Nephron progenitor cell (in vitro differentiated cells): ENCODE measurements at regions not wholly inside any gene's neighbourhood (a gene's known extent, or its start where the extent isn't known, plus 50 kb on each side); places are given as distances from the start of the nearest gene placed in this dataset.

ENCODE experiments used
- DNase-seq: peaks from one replicate; pipeline ENCODE4 v3.0.0; 2021
- H3K27ac Mint-ChIP-seq: 2 replicates; pipeline ENCODE4 v1.8.0; 2021; ENCODE audit warnings: mild to moderate bottlenecking, moderate library complexity, mixed read lengths
- H3K27me3 Mint-ChIP-seq: 2 replicates; pipeline ENCODE4 v1.8.0; 2021; ENCODE audit warnings: mild to moderate bottlenecking, low read depth, mixed read lengths; ENCODE audit not compliant: poor library complexity
- H3K36me3 Mint-ChIP-seq: 2 replicates; pipeline ENCODE4 v1.8.0; 2021; ENCODE audit warnings: low read depth, mixed read lengths
- H3K4me1 Mint-ChIP-seq: 2 replicates; pipeline ENCODE4 v1.8.0; 2021; ENCODE audit warnings: mixed read lengths
- H3K4me3 Mint-ChIP-seq: 2 replicates; pipeline ENCODE4 v1.8.0; 2021; ENCODE audit warnings: mild to moderate bottlenecking, moderate library complexity, mixed read lengths
- H3K9me3 Mint-ChIP-seq: 2 replicates; pipeline ENCODE4 v1.8.0; 2021; ENCODE audit warnings: mild to moderate bottlenecking, moderate library complexity, mixed read lengths
- TF ChIP-seq, protein P1 (sequence below): fragments of 200-600 bp; sonication (generic); IDR thresholded peaks from 2 replicates; pipeline ENCODE4 v1.5.0; 2021; ENCODE audit warnings: antibody characterized with exemption

DNA sequence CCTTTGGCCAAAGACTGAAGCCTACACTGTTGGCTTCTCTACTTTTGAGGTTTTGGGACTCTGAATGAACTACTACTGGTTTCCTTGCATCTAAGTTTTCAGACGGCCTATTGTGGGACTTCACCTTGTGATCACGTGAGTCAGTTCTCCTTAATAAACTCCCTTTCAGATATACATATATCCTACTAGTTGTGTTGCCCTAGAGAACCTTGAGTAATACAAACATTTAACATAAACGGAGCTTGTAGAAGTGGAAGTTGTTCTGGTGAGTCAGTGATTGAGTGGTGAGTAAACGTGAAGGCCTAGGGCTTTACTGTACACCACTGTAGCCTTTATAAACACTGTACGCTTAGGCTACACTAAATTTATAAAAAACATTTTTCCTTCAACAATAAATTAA is 107.2 kb upstream of the CDH2 start:
- Mint-ChIP-seq H3K36me3 (no peaks in the 10 kb centered on the region), H3K27me3 (no peaks in the 10 kb centered on the region)
- TF ChIP-seq, protein P1, sequence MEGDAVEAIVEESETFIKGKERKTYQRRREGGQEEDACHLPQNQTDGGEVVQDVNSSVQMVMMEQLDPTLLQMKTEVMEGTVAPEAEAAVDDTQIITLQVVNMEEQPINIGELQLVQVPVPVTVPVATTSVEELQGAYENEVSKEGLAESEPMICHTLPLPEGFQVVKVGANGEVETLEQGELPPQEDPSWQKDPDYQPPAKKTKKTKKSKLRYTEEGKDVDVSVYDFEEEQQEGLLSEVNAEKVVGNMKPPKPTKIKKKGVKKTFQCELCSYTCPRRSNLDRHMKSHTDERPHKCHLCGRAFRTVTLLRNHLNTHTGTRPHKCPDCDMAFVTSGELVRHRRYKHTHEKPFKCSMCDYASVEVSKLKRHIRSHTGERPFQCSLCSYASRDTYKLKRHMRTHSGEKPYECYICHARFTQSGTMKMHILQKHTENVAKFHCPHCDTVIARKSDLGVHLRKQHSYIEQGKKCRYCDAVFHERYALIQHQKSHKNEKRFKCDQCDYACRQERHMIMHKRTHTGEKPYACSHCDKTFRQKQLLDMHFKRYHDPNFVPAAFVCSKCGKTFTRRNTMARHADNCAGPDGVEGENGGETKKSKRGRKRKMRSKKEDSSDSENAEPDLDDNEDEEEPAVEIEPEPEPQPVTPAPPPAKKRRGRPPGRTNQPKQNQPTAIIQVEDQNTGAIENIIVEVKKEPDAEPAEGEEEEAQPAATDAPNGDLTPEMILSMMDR, result no peak

DNA sequence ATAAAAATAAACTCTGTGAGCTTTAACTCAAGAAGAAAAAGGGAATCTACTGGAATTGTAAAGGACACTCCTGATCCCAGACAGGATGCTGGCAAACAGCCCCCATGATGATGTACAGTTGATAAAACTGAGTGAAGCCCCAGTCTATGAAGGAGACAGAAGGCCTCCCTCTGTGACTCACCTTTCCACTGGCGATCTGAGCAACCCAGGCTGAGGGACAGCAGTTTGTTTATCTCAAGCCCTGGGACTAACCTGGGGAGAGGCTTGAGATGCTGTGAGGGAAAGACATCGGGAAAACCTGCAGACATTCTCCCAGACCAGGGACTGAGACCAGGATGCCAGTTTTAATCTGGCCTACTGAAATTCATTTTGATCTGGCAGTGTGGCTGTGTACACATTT is 104.5 kb upstream of the CDH2 start:
- H3K4me3 Mint-ChIP-seq, result no peak overlapping the region
- H3K36me3 Mint-ChIP-seq, result no peaks in the 10 kb centered on the region
- H3K4me1 Mint-ChIP-seq, result no peaks in the 10 kb centered on the region
- peaks cover 4% of the 10 kb centered on the region for H3K9me3 Mint-ChIP-seq
- H3K27ac Mint-ChIP-seq, result no peak overlapping the region
- no peak for DNase-seq
- no peaks in the 10 kb centered on the region for H3K27me3 Mint-ChIP-seq
- TF ChIP-seq, protein P1, result no peak

More for the DNA sequence above, 107.2 kb upstream of the CDH2 start:
- DNase-seq, result no peak
- no peak overlapping the region for H3K27ac Mint-ChIP-seq
- peaks cover 4% of the 10 kb centered on the region for H3K9me3 Mint-ChIP-seq
- H3K4me1 Mint-ChIP-seq, result no peaks in the 10 kb centered on the region
- no peak overlapping the region for H3K4me3 Mint-ChIP-seq

DNA sequence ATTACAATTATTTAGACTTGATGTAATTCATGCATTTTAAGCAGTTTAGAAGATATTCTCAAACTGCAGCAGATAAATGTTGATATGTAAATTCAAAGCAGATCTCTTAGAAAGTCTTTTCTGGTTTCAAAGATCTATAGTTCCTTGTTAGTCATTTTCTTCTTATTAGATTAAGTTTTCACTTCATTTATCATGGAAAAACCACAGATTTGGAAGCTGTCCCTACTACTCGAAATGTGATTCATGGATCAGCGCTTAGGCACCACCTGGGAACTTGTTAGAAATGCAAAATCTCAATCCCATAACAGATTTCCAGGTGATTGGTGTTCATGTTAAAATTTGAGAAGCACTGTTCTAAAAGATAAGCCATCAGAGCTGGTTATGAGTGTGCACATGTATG is 92.8 kb upstream of the CDH2 start:
- no peak overlapping the region for H3K4me3 Mint-ChIP-seq
- no peaks in the 10 kb centered on the region for H3K36me3 Mint-ChIP-seq
- no peaks in the 10 kb centered on the region for H3K4me1 Mint-ChIP-seq
- TF ChIP-seq, protein P1, result no peak
- H3K27ac Mint-ChIP-seq, result no peak overlapping the region
- peaks cover 8% of the 10 kb centered on the region for H3K9me3 Mint-ChIP-seq
- H3K27me3 Mint-ChIP-seq, result no peaks in the 10 kb centered on the region
- DNase-seq, result no peak

DNA sequence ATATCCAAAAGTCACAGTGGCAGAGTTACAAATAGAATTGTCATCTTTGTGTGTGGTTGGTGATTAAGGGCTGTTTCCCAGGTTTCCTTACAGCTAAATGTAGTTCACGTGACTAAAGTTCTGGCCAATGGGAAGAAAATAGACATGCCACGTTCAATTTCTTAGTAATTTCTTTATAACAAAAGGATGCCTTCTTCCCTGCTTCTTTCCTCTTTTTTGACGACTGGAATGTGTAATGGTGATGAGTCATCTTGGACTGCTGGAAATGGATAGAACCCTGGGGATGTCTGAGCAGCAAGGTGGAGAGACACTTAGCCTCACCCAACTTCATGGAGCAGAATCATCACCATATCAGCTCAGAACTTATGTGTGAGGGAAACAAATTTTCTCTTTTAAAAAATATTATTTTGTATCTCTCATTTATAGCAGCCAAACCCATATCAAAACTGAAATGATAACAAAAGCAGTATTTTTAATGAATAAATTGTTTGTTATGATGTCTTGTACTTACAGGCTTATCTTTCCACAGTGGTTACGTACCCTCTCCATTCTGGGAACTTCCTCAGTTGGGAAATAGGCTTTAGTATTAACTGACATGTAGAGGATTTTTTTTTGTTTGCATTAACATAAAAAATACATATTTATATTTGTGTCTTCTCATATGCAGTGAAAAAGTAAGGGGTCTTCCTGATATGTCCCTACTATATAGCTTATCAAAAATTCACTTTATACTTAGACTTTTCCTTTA is 91.1 kb upstream of the CDH2 start:
- Mint-ChIP-seq H3K36me3 (no peaks in the 10 kb centered on the region), H3K27ac (no peak overlapping the region), H3K4me3 (no peak overlapping the region), H3K4me1 (no peaks in the 10 kb centered on the region), H3K27me3 (no peaks in the 10 kb centered on the region), H3K9me3 (peaks cover 8% of the 10 kb centered on the region)
- TF ChIP-seq, protein P1, result no peak
- no peak for DNase-seq

DNA sequence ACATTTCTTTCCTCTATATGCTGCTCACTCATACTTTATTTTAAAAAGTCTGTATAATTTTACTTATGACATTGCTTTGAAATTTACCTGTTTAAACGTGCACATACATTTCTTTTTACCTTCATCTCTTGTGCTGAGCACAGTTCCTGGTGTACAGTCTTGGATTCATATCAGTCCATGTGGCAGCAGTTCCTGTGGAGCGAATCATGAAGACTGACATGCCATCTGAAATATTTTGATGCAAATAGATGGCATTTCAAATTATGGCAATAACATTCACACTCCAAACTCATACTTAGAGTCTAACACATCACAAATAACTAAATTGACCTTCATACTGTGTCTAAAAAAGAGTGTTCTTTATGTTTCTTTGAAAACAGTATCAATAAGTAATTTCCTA is 90.3 kb upstream of the CDH2 start:
- H3K4me3 Mint-ChIP-seq, result no peak overlapping the region
- H3K27ac Mint-ChIP-seq, result no peak overlapping the region
- H3K36me3 Mint-ChIP-seq, result no peaks in the 10 kb centered on the region
- TF ChIP-seq, protein P1, result no peak
- no peaks in the 10 kb centered on the region for H3K27me3 Mint-ChIP-seq
- peaks cover 8% of the 10 kb centered on the region for H3K9me3 Mint-ChIP-seq
- no peaks in the 10 kb centered on the region for H3K4me1 Mint-ChIP-seq
- no peak for DNase-seq

DNA sequence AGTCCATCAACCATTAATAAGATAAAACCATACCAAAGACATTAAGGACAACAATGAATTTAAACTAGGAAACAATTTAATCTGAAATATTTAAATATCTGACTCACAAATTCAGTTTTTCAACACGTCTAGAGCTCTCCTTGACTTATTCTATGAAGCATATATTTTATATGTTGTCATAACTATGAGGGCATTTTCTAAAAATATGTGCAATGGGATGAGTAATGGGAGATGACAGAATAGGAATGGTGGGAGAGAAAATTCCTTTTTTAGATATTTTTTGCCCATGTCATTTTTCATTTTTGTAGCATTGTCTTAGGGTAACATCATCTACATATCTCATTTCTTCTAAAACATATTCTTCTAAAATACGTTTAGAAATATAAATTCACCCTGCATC is 79.2 kb upstream of the CDH2 start:
- Mint-ChIP-seq H3K9me3 (no peaks in the 10 kb centered on the region), H3K27ac (no peak overlapping the region)

More for the DNA sequence above, 79.2 kb upstream of the CDH2 start:
- no peak overlapping the region for H3K4me3 Mint-ChIP-seq
- TF ChIP-seq, protein P1, result no peak
- H3K27me3 Mint-ChIP-seq, result peaks cover 7% of the 10 kb centered on the region
- DNase-seq, result no peak
- H3K36me3 Mint-ChIP-seq, result no peaks in the 10 kb centered on the region
- no peaks in the 10 kb centered on the region for H3K4me1 Mint-ChIP-seq
